ENCODE measurements at regions not wholly inside any gene's neighbourhood (a gene's known extent, or its start where the extent isn't known, plus 50 kb on each side); places are given as distances from the start of the nearest gene placed in this dataset.
"Not testable (repeated sequence)": the region's sequence is repeated elsewhere in the genome, so short reads cannot be mapped to it uniquely, and the experiment has no call there.

- H3K4me3 ChIP-seq (ENCODE audit: low read depth, low read length) = no peak overlapping the region
- DNase-seq (ENCODE audit: low read depth) = no peak
- TF ChIP-seq POLR2A (IDR thresholded peaks at IDR 0.05; ENCODE audit: extremely low read depth, insufficient read length) (no peak), MAX (IDR thresholded peaks at IDR 0.05; ENCODE audit: low read depth, low read length) (no peak)
Measured at GRCh38 chr5:130324953-130325671, 420.8 kb downstream of the CHSY3 start.

GRCh38 chr5:130323804-130324454 lies 419.7 kb downstream of the CHSY3 start:
- DNase-seq (ENCODE audit: low read depth) = peak; percentile 63
- no peak overlapping the region for H3K4me3 ChIP-seq (ENCODE audit: low read depth, low read length)

GRCh38 chr5:130321931-130322330 lies 417.7 kb downstream of the CHSY3 start:
- no peak for DNase-seq (ENCODE audit: low read depth)

More at GRCh38 chr5:130323804-130324454, 419.7 kb downstream of the CHSY3 start:
- TF ChIP-seq MAX (IDR thresholded peaks at IDR 0.05; ENCODE audit: low read depth, low read length) (no peak), POLR2A (IDR thresholded peaks at IDR 0.05; ENCODE audit: extremely low read depth, insufficient read length) (no peak)

DNA sequence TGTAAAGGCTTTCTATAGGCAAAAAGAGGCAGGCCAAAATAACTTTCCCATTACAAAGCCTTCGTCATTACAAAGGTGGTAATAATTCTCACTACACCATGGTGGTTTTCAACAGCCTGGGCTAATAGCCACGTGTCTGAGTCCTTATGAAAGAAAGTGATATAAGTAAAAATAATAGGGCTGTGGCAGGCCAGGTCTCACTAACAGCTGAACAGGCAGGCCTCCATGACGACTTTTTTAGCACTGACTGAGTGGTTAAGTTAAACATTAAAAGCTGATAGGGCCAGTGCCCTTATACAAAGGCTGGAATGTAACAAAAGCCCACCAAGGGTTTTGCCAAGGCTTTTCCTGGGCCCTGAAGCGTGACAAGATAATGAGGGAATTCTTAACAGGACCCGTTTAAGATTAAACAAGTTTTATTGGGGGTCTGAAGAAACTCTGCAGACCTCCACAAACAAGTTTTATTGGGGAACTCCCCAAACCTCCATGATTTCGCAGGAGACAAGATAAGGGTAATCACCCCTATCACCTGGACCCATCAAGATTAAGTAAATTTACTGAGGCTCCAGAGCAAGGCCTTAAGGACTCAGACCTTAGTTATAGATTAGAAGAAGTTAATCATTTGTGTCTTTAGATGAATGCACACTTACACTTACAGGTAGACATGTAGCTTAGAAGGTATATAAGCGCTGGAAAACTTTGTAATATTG lies 412.9 kb downstream of the CHSY3 start:
- TF ChIP-seq MYC (IDR thresholded peaks at IDR 0.05; ENCODE audit: low read depth, low read length) (no peak), MAX (IDR thresholded peaks at IDR 0.05; ENCODE audit: low read depth, low read length) (no peak), CTCF (IDR thresholded peaks at IDR 0.05; ENCODE audit: low read depth, low read length) (no peak), POLR2A (IDR thresholded peaks at IDR 0.05; ENCODE audit: extremely low read depth, insufficient read length) (no peak)
- H3K4me3 ChIP-seq (ENCODE audit: low read depth, low read length) = no peak overlapping the region
- DNase-seq (ENCODE audit: low read depth) = no peak

More at GRCh38 chr5:130321931-130322330, 417.7 kb downstream of the CHSY3 start:
- TF ChIP-seq MAX (IDR thresholded peaks at IDR 0.05; ENCODE audit: low read depth, low read length) = no peak
- no peak for TF ChIP-seq CTCF (IDR thresholded peaks at IDR 0.05; ENCODE audit: low read depth, low read length)
- no peak for TF ChIP-seq POLR2A (IDR thresholded peaks at IDR 0.05; ENCODE audit: extremely low read depth, insufficient read length)
- no peak for TF ChIP-seq MYC (IDR thresholded peaks at IDR 0.05; ENCODE audit: low read depth, low read length)
- no peak overlapping the region for H3K4me3 ChIP-seq (ENCODE audit: low read depth, low read length)

GRCh38 chr5:130295235-130295634 lies 391.0 kb downstream of the CHSY3 start:
- TF ChIP-seq CTCF (IDR thresholded peaks at IDR 0.05; ENCODE audit: low read depth, low read length) (no peak), MAX (IDR thresholded peaks at IDR 0.05; ENCODE audit: low read depth, low read length) (no peak), MYC (IDR thresholded peaks at IDR 0.05; ENCODE audit: low read depth, low read length) (no peak), POLR2A (IDR thresholded peaks at IDR 0.05; ENCODE audit: extremely low read depth, insufficient read length) (no peak)
- DNase-seq (ENCODE audit: low read depth) = no peak
- no peak overlapping the region for H3K4me3 ChIP-seq (ENCODE audit: low read depth, low read length)

DNA sequence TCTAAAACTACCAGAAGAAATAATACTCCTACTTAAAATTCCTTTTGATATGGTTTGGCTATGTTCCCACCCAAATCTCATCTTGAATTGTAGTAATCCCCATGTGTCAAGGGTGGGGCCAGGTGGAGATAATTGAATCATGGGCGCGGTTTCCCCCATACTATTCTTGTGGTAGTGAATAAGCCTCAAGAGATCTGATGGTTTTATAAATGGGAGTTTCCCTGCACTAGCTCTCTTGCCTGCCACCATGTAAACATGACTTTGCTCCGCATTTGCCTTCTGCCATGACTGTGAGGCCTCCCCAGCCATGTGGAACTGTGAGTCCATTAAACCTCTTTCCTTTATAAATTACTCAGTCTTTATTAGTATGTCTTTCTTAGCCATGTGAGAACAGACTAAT lies 390.5 kb downstream of the CHSY3 start:
- not testable (repeated sequence) for H3K4me3 ChIP-seq (ENCODE audit: low read depth, low read length); DNase-seq (ENCODE audit: low read depth)

DNA sequence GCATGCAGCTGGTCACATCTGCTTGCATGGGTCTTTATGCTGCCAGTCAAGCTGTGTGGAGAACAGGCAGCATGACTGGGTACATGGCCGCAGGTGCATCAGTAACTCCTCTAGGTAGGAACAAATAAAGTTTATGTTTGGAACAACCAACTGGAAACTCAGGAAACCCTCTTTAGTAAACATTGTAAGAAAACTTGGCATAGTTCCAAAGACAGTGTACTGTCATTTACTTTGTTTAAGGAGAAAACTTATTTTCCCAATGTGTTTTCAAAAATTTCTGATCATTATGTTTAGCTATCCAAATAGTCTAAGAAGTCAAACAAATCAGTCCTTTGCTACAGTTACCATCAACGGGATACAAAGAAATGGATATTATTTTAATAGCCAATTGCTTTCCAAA lies 386.0 kb downstream of the CHSY3 start:
- no peak for DNase-seq (ENCODE audit: low read depth)
- H3K4me3 ChIP-seq (ENCODE audit: low read depth, low read length) = no peak overlapping the region
- TF ChIP-seq MAX (IDR thresholded peaks at IDR 0.05; ENCODE audit: low read depth, low read length) (no peak), POLR2A (IDR thresholded peaks at IDR 0.05; ENCODE audit: extremely low read depth, insufficient read length) (no peak), CTCF (IDR thresholded peaks at IDR 0.05; ENCODE audit: low read depth, low read length) (no peak), MYC (IDR thresholded peaks at IDR 0.05; ENCODE audit: low read depth, low read length) (no peak)
